NCI-H2107 (cell line): ENCODE measurements at regions not wholly inside any gene's neighbourhood (a gene's known extent, or its start where the extent isn't known, plus 50 kb on each side); places are given as distances from the start of the nearest gene placed in this dataset.

Experiments
- DNase-seq: peaks from one replicate; lab custom pipeline; 2025; lab: John Stamatoyannopoulos, UW

- no peak for DNase-seq
Measured at GRCh38 chr2:144894612-144895599, 375.0 kb upstream of the ZEB2 start.

- DNase-seq: no peak
Measured at GRCh38 chr2:144893464-144893863, 373.5 kb upstream of the ZEB2 start.

- no peak for DNase-seq
Measured at GRCh38 chr2:144890828-144891227, 370.9 kb upstream of the ZEB2 start.

- DNase-seq: no peak
Measured at GRCh38 chr2:144889348-144889747, 369.4 kb upstream of the ZEB2 start.

GRCh38 chr2:144886862-144887261, 366.9 kb upstream of the ZEB2 start:
- DNase-seq: no peak

GRCh38 chr2:144877893-144878292, 358.0 kb upstream of the ZEB2 start:
- no peak for DNase-seq

GRCh38 chr2:144876013-144876412, 356.1 kb upstream of the ZEB2 start:
- DNase-seq: no peak

- DNase-seq: no peak
Measured at GRCh38 chr2:144875290-144875969, 355.5 kb upstream of the ZEB2 start.

GRCh38 chr2:144865670-144866069, 345.8 kb upstream of the ZEB2 start:
- no peak for DNase-seq

GRCh38 chr2:144859716-144860115, 339.8 kb upstream of the ZEB2 start:
- DNase-seq: no peak

- DNase-seq: no peak
Measured at GRCh38 chr2:144858211-144858610, 338.3 kb upstream of the ZEB2 start.

GRCh38 chr2:144854596-144854995, 334.7 kb upstream of the ZEB2 start:
- DNase-seq: no peak

- no peak for DNase-seq
Measured at GRCh38 chr2:144849612-144850011, 329.7 kb upstream of the ZEB2 start.

- no peak for DNase-seq
Measured at GRCh38 chr2:144848423-144848822, 328.5 kb upstream of the ZEB2 start.

GRCh38 chr2:144847347-144848080, 327.6 kb upstream of the ZEB2 start:
- no peak for DNase-seq

- DNase-seq: no peak
Measured at GRCh38 chr2:144836635-144837350, 316.9 kb upstream of the ZEB2 start.

GRCh38 chr2:144835634-144836350, 315.9 kb upstream of the ZEB2 start:
- DNase-seq: no peak

- no peak for DNase-seq
Measured at GRCh38 chr2:144834998-144835633, 315.2 kb upstream of the ZEB2 start.

- DNase-seq: no peak
Measured at GRCh38 chr2:144834363-144834762, 314.4 kb upstream of the ZEB2 start.

- DNase-seq: no peak
Measured at GRCh38 chr2:144833075-144833637, 313.2 kb upstream of the ZEB2 start.
